Effector CD4-positive, alpha-beta T cell (primary cell): ENCODE measurements at regions not wholly inside any gene's neighbourhood (a gene's known extent, or its start where the extent isn't known, plus 50 kb on each side); places are given as distances from the start of the nearest gene placed in this dataset.
"Not testable (repeated sequence)": the region's sequence is repeated elsewhere in the genome, so short reads cannot be mapped to it uniquely, and the experiment has no call there.

Source experiments
- DNase-seq: peaks from one replicate; pipeline ENCODE4 v3.0.0-alpha.2; 2020

- DNase-seq = no peak
Observed at GRCh38 chr18:8501044-8501443, 108.2 kb upstream of the RAB12 start.

GRCh38 chr18:8503248-8503647 is 106.0 kb upstream of the RAB12 start:
- no peak for DNase-seq

- DNase-seq = no peak
Observed at GRCh38 chr18:8504424-8504823, 104.8 kb upstream of the RAB12 start.

GRCh38 chr18:8504880-8505435 is 104.3 kb upstream of the RAB12 start:
- no peak for DNase-seq

GRCh38 chr18:8506251-8507049 is 102.8 kb upstream of the RAB12 start:
- no peak for DNase-seq

- DNase-seq = no peak
Observed at GRCh38 chr18:8507361-8507760, 101.9 kb upstream of the RAB12 start.

GRCh38 chr18:8507915-8508705 is 101.1 kb upstream of the RAB12 start:
- no peak for DNase-seq

- DNase-seq = no peak
Observed at GRCh38 chr18:8513249-8513648, 96.0 kb upstream of the RAB12 start.

GRCh38 chr18:8514409-8514808 is 94.8 kb upstream of the RAB12 start:
- no peak for DNase-seq

GRCh38 chr18:8515142-8515865 is 93.9 kb upstream of the RAB12 start:
- DNase-seq = no peak

GRCh38 chr18:8516371-8517250 is 92.6 kb upstream of the RAB12 start:
- DNase-seq = no peak

GRCh38 chr18:8517276-8517675 is 92.0 kb upstream of the RAB12 start:
- no peak for DNase-seq

GRCh38 chr18:8519102-8519501 is 90.1 kb upstream of the RAB12 start:
- DNase-seq = no peak

GRCh38 chr18:8520266-8520665 is 89.0 kb upstream of the RAB12 start:
- no peak for DNase-seq

GRCh38 chr18:8522756-8523155 is 86.5 kb upstream of the RAB12 start:
- DNase-seq = no peak

GRCh38 chr18:8525692-8526091 is 83.5 kb upstream of the RAB12 start:
- DNase-seq = no peak

- no peak for DNase-seq
Observed at GRCh38 chr18:8526332-8526731, 82.9 kb upstream of the RAB12 start.

- DNase-seq = no peak
Observed at GRCh38 chr18:8529609-8530008, 79.6 kb upstream of the RAB12 start.

- DNase-seq = not testable (repeated sequence)
Observed at GRCh38 chr18:8531084-8531483, 78.2 kb upstream of the RAB12 start.

- DNase-seq = no peak
Observed at GRCh38 chr18:8536231-8536630, 73.0 kb upstream of the RAB12 start.

GRCh38 chr18:8536922-8537321 is 72.3 kb upstream of the RAB12 start:
- DNase-seq = no peak

- DNase-seq = no peak
Observed at GRCh38 chr18:8537400-8537799, 71.8 kb upstream of the RAB12 start.
